ENCODE measurements at regions not wholly inside any gene's neighbourhood (a gene's known extent, or its start where the extent isn't known, plus 50 kb on each side); places are given as distances from the start of the nearest gene placed in this dataset.

GRCh38 chr7:126378642-126379041 lies 874.1 kb downstream of the GRM8 start:
- DNase-seq = no peak

DNA sequence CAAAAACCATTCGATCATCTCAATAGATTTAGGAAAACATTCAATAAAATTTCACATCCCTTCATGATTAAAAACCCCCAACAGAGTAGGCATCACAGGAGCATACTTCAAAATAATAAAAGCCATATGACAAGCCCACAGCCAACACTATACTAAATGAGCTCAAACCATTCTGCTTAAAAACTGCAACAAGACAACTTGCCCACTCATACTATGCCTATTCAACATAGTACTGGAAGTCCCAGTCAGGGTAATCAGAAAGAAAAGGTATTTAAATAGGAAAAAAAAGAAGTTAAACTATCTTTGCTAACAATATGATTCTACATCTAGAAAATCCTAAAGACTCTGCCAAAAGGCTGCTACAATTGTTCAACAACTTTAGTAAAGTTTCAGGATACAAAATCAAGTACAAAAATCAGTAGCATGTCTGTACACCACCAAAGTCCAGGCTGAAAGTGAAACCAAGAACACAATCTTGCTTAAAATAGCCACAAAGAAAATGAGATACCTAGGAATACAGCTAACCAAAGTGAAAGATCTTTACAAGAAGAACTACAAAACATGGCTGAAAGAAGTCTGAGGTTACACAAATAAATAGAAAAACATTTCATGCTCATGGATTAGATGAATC lies 882.6 kb downstream of the GRM8 start:
- DNase-seq = no peak

GRCh38 chr7:126362746-126363145 lies 890.0 kb downstream of the GRM8 start:
- no peak for DNase-seq

DNA sequence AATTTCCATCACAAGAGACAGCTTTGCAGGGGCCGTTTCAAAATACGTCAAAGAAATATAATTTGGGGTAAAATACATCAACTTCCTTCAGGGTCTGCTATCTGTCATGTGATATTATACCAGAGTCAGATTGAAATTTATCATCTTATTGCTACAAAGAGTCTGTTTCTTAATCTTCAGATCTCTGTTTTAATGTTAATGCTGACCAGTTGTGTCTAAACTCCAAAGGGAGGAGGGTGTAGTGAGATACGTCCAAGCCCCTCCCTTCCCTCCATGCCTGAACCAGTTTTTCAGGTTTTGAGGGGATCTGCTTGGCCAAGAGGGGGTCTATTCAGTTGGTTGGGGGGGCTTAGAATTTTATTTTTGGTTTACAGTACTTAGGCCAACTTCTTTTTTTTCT lies 891.6 kb downstream of the GRM8 start:
- no peak for DNase-seq

GRCh38 chr7:126339813-126340212 lies 912.9 kb downstream of the GRM8 start:
- DNase-seq = no peak

- no peak for DNase-seq
Observed at GRCh38 chr7:126305671-126306070, 947.1 kb downstream of the GRM8 start.

DNA sequence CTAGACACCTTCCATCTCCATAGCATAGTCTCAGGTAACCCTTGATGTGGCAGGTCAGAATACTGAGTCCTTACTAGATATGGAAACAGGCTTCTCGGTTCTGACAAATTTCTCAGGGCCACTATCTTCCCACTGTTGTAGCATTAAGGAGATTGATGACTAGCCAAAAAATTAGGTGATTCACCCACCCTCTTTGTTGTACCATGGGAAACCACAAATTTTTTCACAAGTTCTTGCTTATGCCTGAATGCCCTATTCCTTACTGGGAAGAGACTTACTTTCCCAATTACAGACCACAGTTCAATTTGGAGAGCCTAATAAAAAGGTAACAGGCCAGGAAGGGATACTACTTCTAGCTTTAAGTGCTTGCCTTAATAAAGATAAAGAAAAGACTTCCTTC lies 948.8 kb downstream of the GRM8 start:
- DNase-seq = no peak

- no peak for DNase-seq
Observed at GRCh38 chr7:126302639-126303038, 950.1 kb downstream of the GRM8 start.

DNA sequence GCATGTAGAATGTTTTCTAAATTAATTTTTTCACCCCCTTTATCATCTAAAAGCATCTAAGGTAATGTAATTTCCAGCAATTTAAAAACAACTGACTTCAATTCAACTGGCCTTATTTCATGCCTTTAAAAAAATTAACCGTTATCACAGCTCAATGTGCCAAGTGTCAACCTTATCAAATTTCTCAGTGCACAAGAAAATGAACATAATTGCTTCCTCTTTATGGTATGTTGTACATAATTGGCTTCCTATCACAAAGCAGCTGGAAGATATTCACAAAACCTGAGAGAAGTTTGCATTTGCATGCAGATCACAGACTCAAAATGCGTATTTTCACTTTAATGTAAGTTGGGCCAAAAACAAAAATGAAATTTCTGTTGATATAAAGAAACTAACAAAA lies 966.4 kb downstream of the GRM8 start:
- no peak for DNase-seq

- DNase-seq = no peak
Observed at GRCh38 chr7:126236261-126236660, 1016.5 kb downstream of the GRM8 start.

DNA sequence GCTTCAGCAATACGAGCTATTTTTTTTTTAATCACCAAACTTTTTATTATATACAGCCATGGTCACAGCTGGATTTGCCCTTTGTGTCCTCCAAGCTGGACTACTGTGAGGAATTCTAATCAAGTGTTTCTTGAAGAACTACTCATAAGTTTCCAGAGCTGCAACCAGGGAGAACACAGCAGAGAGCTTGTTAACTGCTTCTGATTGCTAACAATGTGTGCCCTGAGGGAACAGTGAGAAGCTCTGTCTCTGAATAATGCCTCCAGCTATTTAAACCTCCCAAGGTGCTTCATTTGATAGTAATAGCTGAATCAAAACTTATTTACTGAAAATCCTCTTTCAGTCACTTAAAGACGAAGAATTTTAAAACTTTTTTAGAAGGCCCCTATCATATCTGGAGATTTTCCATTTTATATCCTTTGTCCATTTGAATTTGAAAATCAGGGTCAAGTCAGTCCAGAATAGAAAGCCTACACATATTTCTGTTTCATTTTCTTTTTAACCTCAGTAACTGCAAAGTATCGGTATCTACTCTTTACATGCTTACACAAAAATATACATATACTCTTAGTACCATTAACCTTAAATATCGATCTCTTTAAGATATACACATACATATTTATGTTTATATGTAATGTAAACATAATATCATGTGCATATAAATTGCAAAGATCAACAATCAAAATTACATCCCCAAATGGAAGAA lies 1024.2 kb downstream of the GRM8 start:
- DNase-seq = no peak

DNA sequence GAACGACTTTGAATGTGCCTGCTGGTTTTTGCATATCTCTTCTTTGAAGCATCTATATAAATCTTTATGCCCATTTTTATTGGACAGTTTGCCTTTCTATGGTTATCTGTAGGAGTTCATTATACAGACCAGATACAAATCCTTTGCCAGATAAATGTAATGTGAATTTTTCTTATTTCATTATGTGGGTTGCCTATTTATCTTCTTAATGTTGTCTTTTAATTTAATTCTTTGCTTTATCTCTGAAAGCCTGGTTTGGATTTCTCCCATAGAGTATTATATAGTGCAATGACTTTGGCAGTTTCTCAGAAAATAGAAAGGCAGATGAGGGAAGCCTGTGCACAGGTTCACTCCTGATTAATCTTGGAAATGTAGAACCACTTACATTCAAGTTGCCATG lies 1025.1 kb downstream of the GRM8 start:
- no peak for DNase-seq

GRCh38 chr7:126227055-126227454 lies 1025.7 kb downstream of the GRM8 start:
- DNase-seq = no peak

- no peak for DNase-seq
Observed at GRCh38 chr7:126223729-126224128, 1029.0 kb downstream of the GRM8 start.

DNA sequence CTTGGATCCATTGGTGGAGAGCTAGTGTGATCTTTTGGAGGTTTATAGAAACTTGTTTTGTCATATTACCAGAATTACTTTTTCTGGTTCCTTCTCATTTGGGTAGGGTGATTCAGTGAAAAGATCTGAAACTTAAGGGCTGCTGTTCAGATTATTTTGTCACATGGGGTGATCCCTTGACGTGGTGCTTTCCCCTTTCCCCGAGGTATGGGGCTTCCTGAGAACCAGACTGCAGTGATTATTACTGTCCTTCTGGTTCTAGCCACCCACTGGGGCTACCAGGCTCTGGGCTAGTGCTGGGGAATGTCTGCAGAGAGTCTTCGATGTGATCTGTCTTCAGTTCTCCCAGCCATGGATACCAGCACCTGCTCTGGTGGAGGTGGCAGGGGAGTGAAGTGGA lies 1030.0 kb downstream of the GRM8 start:
- DNase-seq = no peak

GRCh38 chr7:126215785-126216184 lies 1037.0 kb downstream of the GRM8 start:
- DNase-seq = no peak

- DNase-seq = no peak
Observed at GRCh38 chr7:126213876-126214275, 1038.9 kb downstream of the GRM8 start.

- DNase-seq = no peak
Observed at GRCh38 chr7:126211875-126212274, 1040.9 kb downstream of the GRM8 start.

- no peak for DNase-seq
Observed at GRCh38 chr7:126210707-126211106, 1042.0 kb downstream of the GRM8 start.

DNA sequence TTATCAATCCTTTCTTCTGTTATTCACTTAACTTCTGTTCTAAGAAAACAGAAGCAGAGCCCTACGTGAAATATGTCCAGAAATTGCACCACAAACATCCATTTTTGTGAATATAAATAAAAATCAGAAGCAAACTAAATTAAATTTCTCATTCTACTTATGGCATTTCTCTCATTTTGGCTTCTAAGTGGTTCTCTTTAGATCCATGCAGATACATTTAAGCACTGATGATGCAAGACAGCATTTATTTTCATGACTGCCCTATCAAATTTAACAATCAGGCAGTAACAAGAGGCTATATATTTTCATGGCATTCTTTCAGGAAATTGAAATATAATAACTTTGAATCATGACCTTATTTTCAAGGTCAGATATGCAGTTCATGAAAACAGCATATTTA lies 1049.6 kb downstream of the GRM8 start:
- no peak for DNase-seq

DNA sequence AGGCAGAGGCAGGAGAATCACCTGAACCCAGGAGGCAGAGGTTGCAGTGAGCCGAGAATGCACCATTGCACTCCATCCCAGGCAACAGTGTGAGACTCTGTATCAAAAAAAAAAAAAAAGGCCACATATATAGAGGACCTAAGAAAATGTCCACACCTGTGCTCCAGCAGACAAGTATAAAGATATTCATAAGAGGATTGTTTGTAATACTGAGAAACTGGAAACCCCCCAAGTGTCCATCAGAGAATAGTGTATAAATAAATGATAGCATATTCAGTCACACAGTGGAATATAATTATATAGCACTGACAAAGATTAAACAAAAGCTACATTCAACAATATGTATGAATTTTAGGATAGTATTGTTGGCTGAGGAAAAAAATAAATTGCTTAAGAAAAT lies 1050.6 kb downstream of the GRM8 start:
- no peak for DNase-seq

DNA sequence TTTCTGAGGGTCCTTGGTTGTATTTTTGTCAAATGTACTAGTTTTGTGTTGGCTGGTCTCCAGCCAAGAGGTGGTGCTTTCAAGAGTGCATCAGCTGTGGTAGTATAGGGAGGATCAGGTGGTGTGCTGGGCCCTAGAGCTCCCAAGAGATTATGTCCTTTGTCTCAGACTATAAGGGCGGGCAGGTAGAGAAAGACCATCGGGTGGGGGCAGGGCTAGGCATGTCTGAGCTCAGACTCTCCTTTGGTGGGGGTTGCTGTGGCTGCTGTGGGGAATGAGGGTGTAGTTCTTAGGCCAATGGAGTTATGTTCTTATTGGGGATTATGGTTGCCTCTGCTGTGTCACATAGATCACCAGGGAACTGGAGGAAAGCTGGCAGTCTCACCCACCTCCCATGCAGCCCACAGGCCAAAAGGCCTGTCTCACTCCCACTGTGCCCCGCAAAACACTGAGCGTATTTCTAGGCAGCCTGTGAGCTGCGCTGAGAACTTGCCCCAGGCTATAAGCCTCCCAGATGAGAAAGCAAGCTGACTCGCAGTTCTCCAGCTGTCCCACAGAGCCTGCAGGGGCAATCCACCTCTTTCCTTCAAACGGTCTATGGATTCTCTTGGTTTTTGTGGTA lies 1066.7 kb downstream of the GRM8 start:
- no peak for DNase-seq

DNA sequence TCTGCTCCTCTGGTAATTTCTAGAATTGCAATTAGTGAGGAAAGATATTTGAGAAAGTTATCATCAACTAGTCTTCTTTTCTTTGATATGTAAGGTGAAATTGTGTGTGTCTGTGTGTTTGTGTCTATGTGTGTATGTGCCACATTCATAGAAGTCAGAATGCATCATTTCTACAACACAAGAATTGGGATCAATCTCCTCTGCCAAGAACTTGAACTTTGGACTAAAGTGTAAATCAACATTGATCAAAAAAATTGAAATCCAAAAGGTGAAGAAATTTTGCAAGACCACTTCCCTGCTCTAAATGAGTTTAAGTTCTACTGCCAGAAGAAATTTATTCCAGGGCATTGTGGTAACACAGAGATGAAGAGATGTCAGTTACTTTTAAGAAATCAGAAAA lies 1072.8 kb downstream of the GRM8 start:
- no peak for DNase-seq

DNA sequence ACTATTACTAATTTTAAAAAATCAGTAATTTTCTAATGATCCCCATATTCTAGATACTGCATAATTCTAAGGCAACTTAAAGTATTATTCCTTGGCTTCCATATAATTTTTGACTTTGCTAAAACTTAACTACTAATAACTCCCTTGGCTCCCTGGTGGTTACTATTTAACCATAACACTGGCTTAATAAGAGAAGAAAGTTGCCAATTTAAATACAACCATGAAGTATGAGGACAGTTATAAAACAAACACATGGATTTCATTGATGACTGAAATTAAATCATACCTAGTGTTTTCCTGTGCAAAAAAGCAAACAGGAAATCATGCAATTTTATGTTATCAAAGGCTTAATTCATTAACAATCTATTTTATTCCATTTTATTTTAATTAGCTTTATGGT lies 1073.9 kb downstream of the GRM8 start:
- no peak for DNase-seq

GRCh38 chr7:126177782-126178181 lies 1075.0 kb downstream of the GRM8 start:
- no peak for DNase-seq
